ENCODE measurements at regions not wholly inside any gene's neighbourhood (a gene's known extent, or its start where the extent isn't known, plus 50 kb on each side); places are given as distances from the start of the nearest gene placed in this dataset.

GRCh38 chr7:121620953-121621606 lies 225.0 kb upstream of the FAM3C start:
- ChIA-PET CTCF (no interaction called here), POLR2A (no interaction called here)
- Histone ChIP-seq H3K9me3 (ENCODE audit: control insufficient read depth, insufficient read depth, low read depth, low read length) (no peaks in the 10 kb centered on the region), H3K4me3 (ENCODE audit: low read depth in 2 of 2, low read length in 2 of 2) (no peak overlapping the region), H3K4me1 (ENCODE audit: control insufficient read depth, insufficient read depth, low read length) (no peaks in the 10 kb centered on the region), H3K27me3 (ENCODE audit: control insufficient read depth, insufficient read depth, low read length) (no peaks in the 10 kb centered on the region), H3K27ac (ENCODE audit: low read length) (no peak overlapping the region), H3K36me3 (ENCODE audit: control insufficient read depth, insufficient read depth, low read length) (no peaks in the 10 kb centered on the region)
- DNase-seq (ENCODE audit: low read depth, low spot score) (no peak), ATAC-seq (no peak)
- intact Hi-C loops (cut with micrococcal nuclease; ENCODE audit: unreplicated experiment) (no loop called here), in situ Hi-C loops (cut with HindIII; ENCODE audit: low pct_unique_long_range_greater_than_20kb, low sequenced_read_pairs) (no loop called here)
- no peak for TF ChIP-seq REST (IDR thresholded peaks at IDR 0.05; ENCODE audit: insufficient read depth in 1 of 2, low read depth in 2 of 2, low read length in 1 of 2)
- no peak for TF ChIP-seq TCF7L2 (IDR thresholded peaks at IDR 0.05; ENCODE audit: low read depth, low read length)
- no peak for TF ChIP-seq CTCF (IDR thresholded peaks at IDR 0.05)
- TF ChIP-seq SIN3A (IDR thresholded peaks at IDR 0.05; ENCODE audit: borderline replicate concordance, insufficient read depth, low read depth, low read length): no peak
- TF ChIP-seq POLR2AphosphoS5 (IDR thresholded peaks at IDR 0.05; ENCODE audit: low read depth, low read length): no peak
- no TSS peak for BruUV-seq (replicated peaks)

- Histone ChIP-seq H3K4me3 (ENCODE audit: low read depth in 2 of 2, low read length in 2 of 2) (no peak overlapping the region), H3K36me3 (ENCODE audit: control insufficient read depth, insufficient read depth, low read length) (no peaks in the 10 kb centered on the region), H3K4me1 (ENCODE audit: control insufficient read depth, insufficient read depth, low read length) (no peaks in the 10 kb centered on the region), H3K27ac (ENCODE audit: low read length) (no peak overlapping the region), H3K27me3 (ENCODE audit: control insufficient read depth, insufficient read depth, low read length) (no peaks in the 10 kb centered on the region), H3K9me3 (ENCODE audit: control insufficient read depth, insufficient read depth, low read depth, low read length) (no peaks in the 10 kb centered on the region)
- ATAC-seq: no peak
- POLR2A ChIA-PET: no interaction called here
- no TSS peak for BruUV-seq (replicated peaks)
- CTCF ChIA-PET: no interaction called here
- TF ChIP-seq CTCF (IDR thresholded peaks at IDR 0.05) (no peak), REST (IDR thresholded peaks at IDR 0.05; ENCODE audit: insufficient read depth in 1 of 2, low read depth in 2 of 2, low read length in 1 of 2) (no peak), TCF7L2 (IDR thresholded peaks at IDR 0.05; ENCODE audit: low read depth, low read length) (no peak), SIN3A (IDR thresholded peaks at IDR 0.05; ENCODE audit: borderline replicate concordance, insufficient read depth, low read depth, low read length) (no peak), POLR2AphosphoS5 (IDR thresholded peaks at IDR 0.05; ENCODE audit: low read depth, low read length) (no peak)
- no peak for DNase-seq (ENCODE audit: low read depth, low spot score)
- in situ Hi-C loops (cut with HindIII; ENCODE audit: low pct_unique_long_range_greater_than_20kb, low sequenced_read_pairs) (no loop called here), intact Hi-C loops (cut with micrococcal nuclease; ENCODE audit: unreplicated experiment) (no loop called here)
Observed at GRCh38 chr7:121620206-121620605, 224.1 kb upstream of the FAM3C start.
